OCI-LY1 (cell line): ENCODE measurements at regions not wholly inside any gene's neighbourhood (a gene's known extent, or its start where the extent isn't known, plus 50 kb on each side); places are given as distances from the start of the nearest gene placed in this dataset.
"Not testable (repeated sequence)": the region's sequence is repeated elsewhere in the genome, so short reads cannot be mapped to it uniquely, and the experiment has no call there.

Source experiments
- H2AFZ ChIP-seq: fragments of 200-600 bp; sonication (generic), shearing (Covaris generic); 2 replicates; pipeline ENCODE4 v1.6.0; 2014; ENCODE audit warnings: antibody characterized with exemption, mild to moderate bottlenecking, low read length
- H3F3A ChIP-seq: fragments of 200-600 bp; sonication (generic), shearing (Covaris generic); 2 replicates; pipeline ENCODE4 v1.6.0; 2014; ENCODE audit warnings: mild to moderate bottlenecking, antibody characterized with exemption, low read length, moderate library complexity; ENCODE audit not compliant: insufficient read depth
- H3K27ac ChIP-seq: fragments of 200-600 bp; sonication (generic); 2 replicates; pipeline ENCODE4 v1.5.1; 2014; ENCODE audit warnings: low read length, mixed run types, mild to moderate bottlenecking, low read depth; ENCODE audit not compliant: poor library complexity, severe bottlenecking
- H3K27me3 ChIP-seq: fragments of 200-600 bp; sonication (generic); 2 replicates; pipeline ENCODE4 v1.6.0; 2014; ENCODE audit warnings: antibody characterized with exemption, mild to moderate bottlenecking, low read length, moderate library complexity; ENCODE audit not compliant: insufficient read depth
- H3K36me3 ChIP-seq: fragments of 200-600 bp; sonication (generic); 2 replicates; pipeline ENCODE4 v1.6.1; 2014; ENCODE audit warnings: mild to moderate bottlenecking, antibody characterized with exemption, low read length, moderate library complexity, mixed read lengths; ENCODE audit not compliant: insufficient read depth
- H3K4me1 ChIP-seq: fragments of 200-600 bp; sonication (generic); 2 replicates; pipeline ENCODE4 v1.5.1; 2014; ENCODE audit warnings: mild to moderate bottlenecking, low read length, moderate library complexity; ENCODE audit not compliant: insufficient read depth, severe bottlenecking
- H3K4me2 ChIP-seq: fragments of 200-600 bp; sonication (generic), shearing (Covaris generic); 2 replicates; pipeline ENCODE4 v1.6.1; 2014; ENCODE audit warnings: low read length
- H3K4me3 ChIP-seq: fragments of 200-600 bp; sonication (generic); 2 replicates; pipeline ENCODE4 v1.5.1; 2014; ENCODE audit warnings: low read length, low read depth, mild to moderate bottlenecking, mixed read lengths; ENCODE audit not compliant: poor library complexity, severe bottlenecking
- H3K79me2 ChIP-seq: fragments of 200-600 bp; shearing (Covaris generic); 2 replicates; pipeline ENCODE4 v1.6.1; 2016; ENCODE audit warnings: mixed run types, low read length, mixed read lengths; ENCODE audit not compliant: insufficient read depth
- H3K9ac ChIP-seq: fragments of 200-600 bp; sonication (generic), shearing (Covaris generic); 2 replicates; pipeline ENCODE4 v1.6.1; 2014; ENCODE audit warnings: mild to moderate bottlenecking, low read length, mixed read lengths
- H3K9me2 ChIP-seq: fragments of 200-600 bp; sonication (generic), shearing (Covaris generic); 2 replicates; pipeline ENCODE4 v1.6.1; 2014; ENCODE audit warnings: low read depth, mild to moderate bottlenecking, low read length, mixed read lengths
- H3K9me3 ChIP-seq: fragments of 200-600 bp; shearing (Covaris generic); 2 replicates; pipeline ENCODE4 v1.6.1; 2014; ENCODE audit warnings: low read length, mixed read lengths
- H4K20me1 ChIP-seq: fragments of 200-600 bp; sonication (generic), shearing (Covaris generic); 2 replicates; pipeline ENCODE4 v1.6.0; 2016; ENCODE audit warnings: mild to moderate bottlenecking, low read length; ENCODE audit not compliant: insufficient read depth
- CTCF ChIP-seq: fragments of 200-600 bp; sonication (generic), shearing (Covaris generic); IDR thresholded peaks from 2 replicates; pipeline ENCODE4 v1.5.1; 2017; ENCODE audit warnings: mild to moderate bottlenecking, antibody characterized with exemption, low read length, moderate library complexity, mixed read lengths
- EZH2 ChIP-seq: fragments of 200-600 bp; sonication (generic), shearing (Covaris generic); IDR thresholded peaks from 2 replicates; pipeline ENCODE4 v1.8.0; 2017; ENCODE audit warnings: borderline replicate concordance, mixed run types, mild to moderate bottlenecking, antibody characterized with exemption, low read length, moderate library complexity, mixed read lengths

- H3K27me3 ChIP-seq = no peaks in the 10 kb centered on the region
- H2AFZ ChIP-seq = no peak overlapping the region
Observed at GRCh38 chr3:167032267-167032876, 347.7 kb downstream of the ZBBX start.

GRCh38 chr3:167031364-167032049 is 348.6 kb downstream of the ZBBX start:
- Histone ChIP-seq H3K27ac (no peak overlapping the region), H3K9me3 (no peaks in the 10 kb centered on the region)

More at GRCh38 chr3:167032267-167032876, 347.7 kb downstream of the ZBBX start:
- Histone ChIP-seq H4K20me1 (no peaks in the 10 kb centered on the region), H3F3A (no peaks in the 10 kb centered on the region), H3K79me2 (no peaks in the 10 kb centered on the region), H3K9me3 (no peaks in the 10 kb centered on the region), H3K9ac (no peak overlapping the region), H3K9me2 (no peaks in the 10 kb centered on the region), H3K27ac (no peak overlapping the region), H3K4me2 (no peak overlapping the region), H3K36me3 (no peaks in the 10 kb centered on the region), H3K4me3 (no peak overlapping the region), H3K4me1 (no peaks in the 10 kb centered on the region)
- TF ChIP-seq EZH2 = no peak
- TF ChIP-seq CTCF = peak; percentile 54; the same call in 1 of the 2 replicates

GRCh38 chr3:167030082-167030725 is 349.9 kb downstream of the ZBBX start:
- Histone ChIP-seq H3K79me2 (no peaks in the 10 kb centered on the region), H3K4me3 (no peak overlapping the region), H3K36me3 (no peaks in the 10 kb centered on the region), H3K4me2 (no peak overlapping the region), H3K27me3 (no peaks in the 10 kb centered on the region), H4K20me1 (no peaks in the 10 kb centered on the region), H2AFZ (no peak overlapping the region), H3K9me3 (no peaks in the 10 kb centered on the region), H3K4me1 (no peaks in the 10 kb centered on the region), H3K27ac (no peak overlapping the region), H3F3A (no peaks in the 10 kb centered on the region), H3K9me2 (no peaks in the 10 kb centered on the region), H3K9ac (no peak overlapping the region)
- no peak for TF ChIP-seq EZH2
- no peak for TF ChIP-seq CTCF

More at GRCh38 chr3:167031364-167032049, 348.6 kb downstream of the ZBBX start:
- Histone ChIP-seq H3K9ac (no peak overlapping the region), H4K20me1 (no peaks in the 10 kb centered on the region), H3K9me2 (no peaks in the 10 kb centered on the region), H3K36me3 (no peaks in the 10 kb centered on the region), H2AFZ (no peak overlapping the region), H3K79me2 (no peaks in the 10 kb centered on the region), H3K4me3 (no peak overlapping the region), H3F3A (no peaks in the 10 kb centered on the region), H3K4me1 (no peaks in the 10 kb centered on the region), H3K27me3 (no peaks in the 10 kb centered on the region), H3K4me2 (no peak overlapping the region)
- no peak for TF ChIP-seq CTCF
- TF ChIP-seq EZH2 = no peak

- H3K27ac ChIP-seq, H3K9ac ChIP-seq, H3K4me3 ChIP-seq, H3K4me2 ChIP-seq, H4K20me1 ChIP-seq, H3K36me3 ChIP-seq, H3F3A ChIP-seq, H3K4me1 ChIP-seq, H3K27me3 ChIP-seq, H2AFZ ChIP-seq, H3K9me3 ChIP-seq, H3K9me2 ChIP-seq, H3K79me2 ChIP-seq: not testable (repeated sequence)
Observed at GRCh38 chr3:167019503-167019902, 360.6 kb downstream of the ZBBX start.

- H3K27me3 ChIP-seq, H4K20me1 ChIP-seq, H3K9ac ChIP-seq, H3K27ac ChIP-seq, H3K79me2 ChIP-seq, H3K4me2 ChIP-seq, H3K9me2 ChIP-seq, H3K9me3 ChIP-seq, H2AFZ ChIP-seq, H3K4me1 ChIP-seq, H3K36me3 ChIP-seq, H3F3A ChIP-seq, H3K4me3 ChIP-seq: not testable (repeated sequence)
Observed at GRCh38 chr3:167018591-167019111, 361.4 kb downstream of the ZBBX start.
